Hematopoietic multipotent progenitor cell treated with erythropoietin and hydrocortisone succinate and interleukin-3 and kit ligand, for 8 days (in vitro differentiated cells): ENCODE measurements at regions not wholly inside any gene's neighbourhood (a gene's known extent, or its start where the extent isn't known, plus 50 kb on each side); places are given as distances from the start of the nearest gene placed in this dataset.
"Not testable (repeated sequence)": the region's sequence is repeated elsewhere in the genome, so short reads cannot be mapped to it uniquely, and the experiment has no call there.

Source experiments
- DNase-seq: peaks from one replicate; pipeline ENCODE4 v3.0.0-alpha.2; 2015

DNA sequence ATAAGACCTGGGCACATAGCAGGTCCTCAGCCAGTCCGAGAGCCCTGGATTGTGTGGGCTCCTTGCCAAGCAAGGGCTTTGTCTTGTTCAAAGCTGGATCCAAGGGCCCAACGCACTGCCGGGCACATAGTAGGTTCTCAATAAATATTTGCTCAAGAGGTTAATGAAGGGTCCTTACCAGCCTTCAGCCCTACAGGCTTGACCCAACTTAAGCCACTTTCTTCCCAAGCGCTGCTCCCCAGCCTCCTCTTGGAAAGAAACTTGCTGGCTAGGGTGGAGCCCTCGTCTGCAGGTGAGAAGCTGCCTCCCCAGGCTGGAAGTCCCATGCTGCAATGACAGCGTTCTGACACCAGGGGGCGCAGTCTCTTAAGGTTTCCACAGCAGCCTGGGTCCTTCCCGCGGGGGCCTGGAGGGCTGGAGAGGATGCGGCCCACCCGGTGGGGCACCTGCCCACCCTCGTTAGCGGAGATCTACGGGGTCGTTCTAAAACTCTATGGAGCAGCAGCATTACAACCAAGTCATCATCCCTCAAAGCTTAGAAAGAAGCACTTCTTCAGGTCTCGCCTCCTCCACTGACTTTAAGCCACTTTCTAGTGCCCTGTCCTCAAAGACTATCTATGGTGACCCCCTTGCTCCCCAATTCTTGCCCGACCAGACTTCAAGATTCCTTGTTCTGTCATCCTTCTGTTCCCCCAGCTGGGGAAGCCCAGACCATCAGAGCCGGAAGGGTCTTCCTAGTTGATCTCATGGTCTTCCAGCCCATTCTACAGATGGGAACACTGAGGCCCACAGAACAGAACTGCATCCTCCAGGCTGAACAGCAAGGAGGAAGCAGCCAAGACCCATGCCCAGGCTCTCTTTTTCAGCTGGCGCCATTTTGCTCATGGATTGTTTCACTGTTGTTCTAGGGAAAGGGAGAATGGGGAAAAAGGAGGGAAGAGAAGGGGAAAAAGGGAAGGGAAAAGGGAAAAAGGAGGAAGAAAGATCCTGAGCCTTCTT lies 115.4 kb downstream of the LHX2 start:
- peak; percentile 62 for DNase-seq

DNA sequence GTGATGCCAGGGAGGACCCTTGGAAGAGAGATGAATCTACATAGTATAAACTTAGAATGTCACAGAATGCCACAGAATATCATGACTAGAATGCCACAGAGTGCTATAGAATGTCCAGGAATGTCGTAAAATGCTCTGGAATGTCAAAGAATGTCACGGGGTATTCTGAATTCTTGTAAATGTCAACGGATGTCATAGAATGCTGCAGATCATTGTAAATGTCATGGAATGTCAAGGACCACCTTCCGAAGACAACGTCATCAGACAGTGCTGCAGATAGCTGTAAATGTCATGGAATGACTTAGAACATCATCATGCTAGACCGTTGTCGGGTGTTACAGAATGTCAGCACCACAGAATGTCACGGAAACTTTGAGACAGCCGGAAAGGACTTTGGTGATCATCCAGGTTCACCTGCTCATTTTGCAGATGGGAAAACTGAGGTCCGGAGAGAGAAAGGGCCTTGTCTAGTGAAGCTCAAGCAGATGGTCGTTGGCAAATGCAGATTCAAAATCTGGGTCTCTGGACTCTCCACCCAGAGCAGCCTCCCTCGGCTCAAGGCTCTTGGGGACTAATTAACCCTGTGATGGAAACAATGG lies 117.1 kb downstream of the LHX2 start:
- no peak for DNase-seq

DNA sequence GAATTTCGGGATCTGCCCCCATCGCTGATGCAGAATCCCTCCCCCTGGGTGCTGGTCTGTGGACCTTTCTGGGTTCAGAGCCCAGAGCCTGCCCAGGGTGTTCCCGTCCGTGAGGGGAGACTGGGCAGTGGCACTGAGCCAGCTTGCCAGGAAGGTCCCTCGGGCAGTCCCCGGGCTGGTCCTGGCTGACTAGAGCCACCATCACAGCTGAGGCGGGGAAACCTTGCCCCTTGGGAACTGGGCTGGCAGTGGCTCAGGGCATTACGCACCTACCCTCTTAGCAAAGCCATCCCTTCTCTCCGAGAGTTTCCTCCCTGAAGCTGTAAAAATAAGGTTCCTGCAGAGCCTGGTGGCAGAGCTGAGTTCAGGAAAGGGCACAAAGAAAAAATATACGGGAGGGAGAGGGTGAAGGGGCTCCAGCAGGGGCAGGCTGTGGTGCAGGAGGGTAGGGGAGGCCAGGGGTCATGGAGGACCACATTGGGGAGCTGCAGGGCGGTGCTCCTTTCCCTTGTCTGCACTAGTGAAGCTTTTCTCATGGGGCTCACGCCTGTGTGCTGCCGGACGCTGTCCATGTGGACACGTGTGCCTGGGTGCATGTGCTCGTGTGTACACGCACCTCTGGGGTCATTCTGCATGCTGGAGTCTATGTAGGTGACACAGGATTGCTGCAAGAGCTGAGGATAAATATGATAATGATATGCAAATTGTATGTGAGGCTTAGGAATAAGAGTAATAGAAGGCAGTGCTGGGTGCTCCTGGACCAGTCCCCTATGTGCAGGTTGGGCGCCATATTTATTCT lies 118.9 kb downstream of the LHX2 start:
- DNase-seq: no peak

DNA sequence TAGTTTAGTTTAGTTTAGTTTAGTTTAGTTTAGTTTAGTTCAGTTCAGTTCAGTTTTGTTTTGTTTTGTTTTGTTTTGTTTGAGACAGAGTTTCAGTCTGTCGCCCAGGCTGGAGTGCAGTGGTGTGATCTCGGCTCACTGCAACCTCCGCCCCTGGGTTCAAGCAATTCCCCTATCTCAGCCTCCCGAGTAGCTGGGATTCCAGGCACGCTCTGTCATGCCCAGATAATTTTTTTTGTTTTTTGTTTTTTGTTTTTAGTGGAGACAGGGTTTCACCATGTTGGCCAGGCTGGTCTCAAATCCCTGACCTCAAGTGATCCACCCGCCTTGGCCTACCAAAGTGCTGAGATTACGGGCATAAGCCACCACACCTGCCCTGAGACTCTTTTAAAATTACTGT lies 120.0 kb downstream of the LHX2 start:
- not testable (repeated sequence) for DNase-seq

DNA sequence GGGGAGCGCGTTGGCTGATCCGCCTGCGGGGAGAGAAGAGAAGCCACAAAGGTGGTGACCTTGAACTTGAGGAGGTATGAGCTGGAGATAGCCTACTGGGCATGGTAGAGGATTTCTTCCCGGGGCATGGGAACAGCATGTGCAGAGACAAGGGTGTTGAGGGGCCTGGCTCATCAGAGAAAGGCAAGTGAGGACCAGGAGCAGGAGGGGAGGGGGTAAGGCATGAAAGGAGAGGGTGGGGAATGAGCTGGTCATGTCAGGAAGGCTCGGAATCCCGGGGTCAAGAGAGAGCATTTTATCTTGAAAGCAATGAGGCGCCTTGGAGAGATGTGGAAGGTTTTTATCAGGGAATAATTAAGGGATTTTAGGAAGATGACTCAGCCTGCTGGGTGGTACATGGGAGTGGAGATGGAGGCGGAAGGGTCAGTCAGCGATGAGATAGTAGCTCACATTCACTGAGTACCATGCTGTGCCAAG lies 121.1 kb downstream of the LHX2 start:
- no peak for DNase-seq

DNA sequence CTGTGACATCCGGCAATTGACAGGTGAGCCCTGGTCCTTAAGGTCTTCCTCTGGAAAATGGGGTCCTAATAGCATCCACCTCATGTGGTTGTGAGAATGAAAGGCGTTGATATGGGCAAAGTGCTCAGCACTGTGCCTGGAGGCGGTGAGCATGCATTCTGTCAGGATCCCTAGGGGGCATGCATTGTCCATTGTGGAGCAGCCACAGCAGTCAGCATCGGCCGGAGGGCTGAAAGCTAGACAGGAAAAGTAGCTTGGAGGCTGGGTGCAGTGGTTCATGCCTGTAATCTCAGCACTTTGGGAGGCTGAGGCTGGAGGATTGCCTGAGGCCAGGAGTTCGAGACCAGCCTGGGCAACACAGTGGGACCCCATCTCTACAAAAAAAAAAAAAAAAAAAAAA lies 122.2 kb downstream of the LHX2 start:
- peak; percentile 41 for DNase-seq

DNA sequence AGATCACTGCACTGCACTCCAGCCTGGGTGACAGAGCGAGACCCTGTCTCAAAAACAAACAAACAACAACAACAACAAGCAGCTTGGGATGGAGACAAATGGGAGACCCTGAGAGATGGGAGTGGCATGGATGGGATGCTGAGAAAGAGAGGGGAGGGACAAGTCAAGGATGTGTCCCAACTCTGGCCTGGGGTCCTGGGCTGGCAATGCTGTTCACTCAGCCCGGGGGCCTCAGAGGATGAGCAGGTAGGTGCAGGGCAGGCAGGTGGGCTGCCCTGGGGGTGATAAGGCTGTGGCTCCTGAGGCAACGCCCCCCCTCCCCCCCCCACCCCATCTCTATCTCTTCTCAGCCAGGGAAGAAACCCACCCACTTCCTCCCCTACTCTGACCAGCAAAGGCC lies 123.0 kb downstream of the LHX2 start:
- no peak for DNase-seq

DNA sequence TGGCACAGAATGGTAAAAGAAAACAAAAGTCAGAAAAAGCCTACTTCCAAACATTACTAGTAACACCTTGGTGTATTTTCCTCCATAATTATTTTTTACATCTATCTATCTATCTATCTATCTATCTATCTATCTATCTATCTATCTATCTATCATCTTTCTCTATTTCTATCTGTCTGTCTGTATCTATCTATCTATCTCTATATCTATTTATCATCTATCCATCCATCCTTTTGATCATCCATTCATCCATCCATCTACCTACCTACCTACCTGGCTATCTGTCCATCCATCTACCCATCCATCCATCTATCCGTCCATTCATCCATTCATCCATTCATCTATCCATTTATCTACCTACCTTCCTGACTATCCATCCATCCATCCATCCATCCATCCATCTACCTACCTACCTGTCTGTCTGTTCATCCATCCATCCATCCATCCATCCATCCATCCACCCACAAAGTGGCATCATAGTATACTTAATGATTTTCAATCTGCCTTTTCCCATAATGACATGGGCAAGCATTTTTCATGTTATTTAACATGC lies 121.9 kb upstream of the NEK6 start:
- no peak for DNase-seq

DNA sequence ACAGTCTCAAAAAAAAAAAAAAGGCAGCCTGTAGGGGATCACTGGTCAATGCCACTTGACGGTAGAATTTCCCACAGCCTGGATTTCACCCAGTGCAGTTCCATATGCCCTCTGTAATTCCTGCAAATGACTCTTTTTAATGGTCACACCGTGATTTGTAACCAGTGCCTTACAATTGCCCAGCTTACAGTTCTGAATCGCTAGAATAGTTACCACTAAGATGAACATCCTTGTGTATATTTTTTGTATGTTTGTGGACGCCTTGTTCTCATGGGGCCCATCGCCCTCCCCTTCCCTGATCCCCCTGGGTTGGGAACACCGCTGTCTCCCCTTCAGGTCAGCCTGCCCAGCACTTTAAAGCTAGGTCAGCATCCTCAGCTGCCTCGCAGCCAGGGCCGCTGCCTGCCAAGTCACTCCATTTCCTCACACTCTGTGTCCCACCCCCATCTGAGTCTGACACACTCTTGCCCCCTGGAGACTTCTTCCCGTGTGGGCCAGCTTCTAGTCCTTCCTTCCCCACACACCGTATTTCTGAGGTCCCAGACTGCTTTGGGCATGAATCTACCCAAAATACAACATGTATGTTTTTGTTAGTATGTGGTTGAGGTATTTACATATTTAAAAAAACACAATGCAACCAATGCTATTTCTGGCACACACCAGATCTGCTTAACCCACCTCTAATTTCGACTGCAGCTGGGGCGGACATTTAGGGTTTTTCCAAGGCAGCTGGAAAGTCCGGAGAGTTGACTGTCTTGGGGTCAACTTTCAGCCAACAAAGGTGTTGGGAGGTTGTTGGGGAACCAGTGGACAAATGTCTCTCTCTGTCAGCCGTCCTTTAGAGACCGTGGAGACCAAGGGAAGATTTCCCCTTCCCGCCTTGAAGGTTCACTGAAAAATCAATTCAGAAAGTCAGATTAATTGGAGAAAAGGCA lies 120.5 kb upstream of the NEK6 start:
- DNase-seq: no peak

DNA sequence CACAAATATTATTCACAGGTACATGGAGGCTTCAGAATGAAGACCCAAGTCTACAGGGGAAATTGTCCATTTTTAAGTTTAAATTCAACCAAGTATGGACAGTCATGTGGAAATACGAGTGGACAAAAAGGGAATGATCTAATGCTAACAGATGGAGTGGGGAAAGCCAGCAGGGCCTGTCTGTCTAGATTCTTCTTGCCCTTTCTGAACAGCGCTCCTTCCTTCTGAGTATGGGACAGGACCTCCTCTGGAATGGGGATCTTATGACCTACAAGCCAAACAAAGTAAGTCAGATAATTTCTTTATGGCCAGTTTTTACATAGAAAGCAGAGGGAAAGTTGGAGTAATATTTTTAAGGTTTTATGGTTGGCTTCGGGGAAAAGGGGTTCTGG lies 119.8 kb upstream of the NEK6 start:
- no peak for DNase-seq

DNA sequence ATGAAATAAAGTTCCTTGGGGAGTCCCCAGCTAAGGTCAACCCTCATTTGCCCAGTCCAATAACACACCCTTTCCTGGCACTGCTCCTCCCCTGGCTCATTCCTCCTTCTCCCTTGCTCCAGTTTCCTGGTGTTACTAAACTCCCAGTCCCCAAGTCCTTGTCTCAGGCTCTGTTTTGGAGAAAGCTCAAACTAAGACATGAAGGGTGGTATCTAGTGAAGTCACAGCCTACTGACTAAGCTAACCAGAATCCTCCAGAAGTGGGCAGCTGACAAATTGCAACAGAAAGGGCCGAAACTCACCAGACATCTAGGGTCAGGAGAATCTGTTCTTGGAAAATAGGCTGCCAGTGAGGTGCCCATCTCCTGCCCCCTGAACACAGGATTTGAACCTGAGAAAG lies 118.7 kb upstream of the NEK6 start:
- DNase-seq: no peak

DNA sequence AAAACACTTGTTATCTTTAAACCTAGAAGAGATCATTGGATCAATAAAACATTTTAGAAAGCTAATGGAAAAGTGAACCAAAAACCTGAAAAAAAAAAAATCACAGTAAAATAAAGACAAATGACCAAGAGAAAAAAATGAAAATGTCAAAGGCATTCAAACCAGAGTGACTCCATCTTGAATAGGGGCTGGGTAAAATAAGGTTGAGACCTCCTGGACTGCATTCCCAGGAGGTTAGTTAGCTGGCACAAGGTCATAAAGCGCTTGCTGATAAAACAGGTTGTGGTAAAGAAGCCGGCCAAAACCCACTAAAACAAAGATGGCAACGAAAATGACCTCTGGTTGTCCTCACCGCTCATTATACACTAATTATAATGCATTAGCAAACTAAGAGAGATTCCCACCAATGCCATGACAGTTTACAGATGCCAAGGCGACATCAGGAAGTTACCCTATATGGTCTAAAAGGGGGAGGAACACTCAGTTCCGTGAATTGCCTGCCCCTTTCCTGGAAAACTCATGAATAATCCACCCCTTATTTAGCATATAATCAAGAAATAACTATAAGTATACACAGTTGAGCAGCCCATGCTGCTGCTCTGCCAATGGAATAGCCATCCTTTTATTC lies 116.7 kb upstream of the NEK6 start:
- DNase-seq: peak; percentile 24

DNA sequence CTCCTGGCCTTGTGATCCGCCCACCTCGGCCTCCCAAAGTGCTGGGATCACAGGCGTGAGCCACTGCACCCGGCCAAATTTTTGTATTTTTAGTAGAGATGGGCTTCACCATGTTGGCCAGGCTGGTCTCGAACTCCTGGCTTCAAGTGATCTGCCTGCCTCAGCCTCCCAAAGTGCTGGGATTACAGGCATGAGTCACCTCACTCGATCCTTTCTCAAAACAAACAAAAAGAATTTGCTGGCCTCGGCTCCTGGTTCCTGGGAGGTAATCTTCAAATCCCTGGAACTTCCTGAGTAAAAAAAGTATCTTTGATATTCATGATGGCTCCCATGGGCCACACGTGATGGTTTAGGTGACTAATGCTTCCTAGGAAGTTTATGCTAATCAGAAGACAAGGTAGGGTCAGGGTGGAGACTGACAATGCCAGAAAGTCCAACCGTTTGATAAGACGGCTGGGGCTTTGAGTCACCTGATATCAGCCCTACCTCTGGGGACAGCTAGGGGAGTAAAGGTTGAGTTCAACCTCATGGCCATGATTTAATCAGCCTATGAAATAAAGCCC lies 113.1 kb upstream of the NEK6 start:
- DNase-seq: not testable (repeated sequence)

DNA sequence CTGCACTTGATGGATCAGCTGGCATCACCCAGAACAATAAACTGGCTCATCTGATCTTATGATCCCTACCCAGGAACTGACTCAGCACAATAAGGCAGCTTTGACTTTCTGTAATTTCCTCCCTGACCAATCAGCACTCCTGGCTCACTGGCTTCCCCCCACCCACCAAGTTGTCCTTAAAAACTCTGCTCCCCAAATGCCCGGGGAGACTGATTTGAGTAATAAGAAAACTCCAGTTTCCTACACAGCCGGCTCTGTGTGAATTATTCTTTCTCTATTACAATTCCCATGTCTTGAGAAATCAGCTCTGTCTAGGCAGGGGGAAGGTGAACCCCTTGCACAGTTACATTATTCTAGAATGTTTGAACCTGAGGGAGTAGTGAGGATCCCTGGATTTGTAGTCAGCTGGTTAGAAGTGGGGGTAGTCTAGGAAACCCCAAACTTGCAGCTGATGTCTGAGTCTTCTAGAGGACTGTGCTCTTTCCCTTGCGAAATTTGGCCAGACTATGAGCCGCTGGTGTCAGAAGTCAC lies 111.7 kb upstream of the NEK6 start:
- DNase-seq: no peak

DNA sequence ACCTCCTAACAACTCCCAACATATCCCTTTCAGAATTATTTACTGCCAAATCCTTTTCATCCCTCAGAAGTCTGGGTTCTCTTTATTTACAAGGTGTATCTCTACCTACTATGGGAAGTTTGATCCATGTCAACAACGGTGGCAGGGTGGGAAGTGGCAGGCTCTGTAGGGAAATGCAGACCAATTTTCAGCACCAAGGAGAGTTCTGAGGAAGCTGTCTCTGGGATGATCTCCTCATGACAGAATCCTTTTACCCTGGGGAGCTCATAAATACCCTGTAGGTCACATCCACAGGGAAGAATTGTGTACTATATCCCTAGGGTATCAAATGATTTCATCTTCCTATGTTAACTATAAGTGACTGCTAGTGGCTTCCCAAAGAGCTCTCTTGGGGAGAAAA lies 107.8 kb upstream of the NEK6 start:
- DNase-seq: no peak

DNA sequence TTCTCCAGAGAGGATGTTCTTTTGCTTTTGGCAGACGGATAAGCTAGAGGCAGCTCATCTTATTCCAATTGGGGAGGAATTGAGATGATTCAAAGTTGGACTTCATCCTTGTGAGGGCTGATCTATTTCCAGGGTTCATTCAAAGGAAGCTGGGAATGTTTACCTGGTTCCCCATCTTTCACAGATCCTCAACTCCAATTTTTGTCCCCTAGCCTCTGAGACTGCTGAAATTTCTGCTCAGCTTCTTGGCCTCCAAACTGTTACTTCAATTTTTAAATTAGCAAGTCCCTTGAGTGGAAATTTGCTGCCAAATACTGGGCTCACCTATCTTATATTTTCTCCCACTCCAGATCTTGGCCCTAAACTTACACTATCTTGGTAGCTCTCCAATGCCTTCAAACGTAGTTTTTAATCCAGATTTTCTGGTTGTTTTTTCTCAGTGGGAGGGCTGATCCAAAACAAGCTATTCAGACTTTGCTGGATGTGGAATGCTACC lies 93.9 kb upstream of the NEK6 start:
- DNase-seq: no peak

DNA sequence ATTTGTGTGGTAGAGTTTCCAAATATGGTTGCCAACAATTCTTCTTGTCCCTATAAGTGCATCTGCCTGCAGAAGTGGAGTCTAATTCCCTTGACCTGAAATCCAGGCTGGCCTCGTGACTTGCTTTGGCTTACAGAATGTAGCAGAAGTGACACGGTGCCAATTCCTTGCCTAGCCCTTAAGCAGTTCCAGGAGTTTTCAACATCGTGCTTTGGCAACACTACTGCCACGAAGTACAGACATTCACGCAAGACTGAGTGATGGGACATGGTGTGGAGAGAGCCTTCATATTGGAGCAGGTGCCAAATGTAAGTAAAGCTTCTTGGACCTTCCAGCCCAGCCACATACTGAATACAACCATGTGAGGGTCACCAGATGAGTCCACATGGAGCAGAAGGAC lies 92.9 kb upstream of the NEK6 start:
- no peak for DNase-seq

DNA sequence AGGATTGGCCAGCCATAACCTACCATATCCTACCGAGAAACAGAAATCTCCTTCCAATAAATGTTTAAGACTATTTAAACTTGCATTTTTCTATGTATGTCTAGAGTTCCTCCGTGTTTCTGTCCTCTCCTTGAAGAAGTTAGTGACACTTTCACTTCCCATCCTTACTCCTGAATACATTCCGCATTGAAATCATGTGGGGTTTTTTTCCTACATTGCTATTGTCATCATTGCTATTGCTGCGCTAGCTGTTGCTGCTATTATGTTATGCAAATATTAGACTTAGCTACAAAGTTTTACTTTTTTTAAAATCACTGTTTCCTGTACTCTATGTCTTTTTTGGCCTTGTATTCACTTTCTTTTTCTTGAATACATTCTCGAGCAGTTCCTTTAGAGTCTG lies 83.3 kb upstream of the NEK6 start:
- no peak for DNase-seq

DNA sequence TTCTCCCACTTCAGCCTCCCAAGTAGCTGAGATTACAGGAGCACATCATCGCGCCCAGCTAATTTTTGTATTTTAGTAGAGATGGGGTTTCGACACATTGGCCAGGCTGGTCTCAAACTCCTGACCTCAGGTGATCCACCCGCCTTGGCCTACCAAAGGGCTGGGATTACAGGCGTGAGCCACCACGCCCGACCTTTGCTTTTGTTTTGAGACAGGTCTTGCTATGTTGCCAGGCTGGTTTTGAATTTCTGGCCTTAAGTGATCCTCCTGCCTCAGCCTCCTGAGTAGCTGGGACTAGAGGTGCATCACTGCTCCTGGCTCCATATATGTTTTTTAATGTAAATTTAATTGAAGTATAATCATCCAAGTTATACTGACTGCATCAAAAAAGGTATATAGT lies 80.2 kb upstream of the NEK6 start:
- DNase-seq: not testable (repeated sequence)

DNA sequence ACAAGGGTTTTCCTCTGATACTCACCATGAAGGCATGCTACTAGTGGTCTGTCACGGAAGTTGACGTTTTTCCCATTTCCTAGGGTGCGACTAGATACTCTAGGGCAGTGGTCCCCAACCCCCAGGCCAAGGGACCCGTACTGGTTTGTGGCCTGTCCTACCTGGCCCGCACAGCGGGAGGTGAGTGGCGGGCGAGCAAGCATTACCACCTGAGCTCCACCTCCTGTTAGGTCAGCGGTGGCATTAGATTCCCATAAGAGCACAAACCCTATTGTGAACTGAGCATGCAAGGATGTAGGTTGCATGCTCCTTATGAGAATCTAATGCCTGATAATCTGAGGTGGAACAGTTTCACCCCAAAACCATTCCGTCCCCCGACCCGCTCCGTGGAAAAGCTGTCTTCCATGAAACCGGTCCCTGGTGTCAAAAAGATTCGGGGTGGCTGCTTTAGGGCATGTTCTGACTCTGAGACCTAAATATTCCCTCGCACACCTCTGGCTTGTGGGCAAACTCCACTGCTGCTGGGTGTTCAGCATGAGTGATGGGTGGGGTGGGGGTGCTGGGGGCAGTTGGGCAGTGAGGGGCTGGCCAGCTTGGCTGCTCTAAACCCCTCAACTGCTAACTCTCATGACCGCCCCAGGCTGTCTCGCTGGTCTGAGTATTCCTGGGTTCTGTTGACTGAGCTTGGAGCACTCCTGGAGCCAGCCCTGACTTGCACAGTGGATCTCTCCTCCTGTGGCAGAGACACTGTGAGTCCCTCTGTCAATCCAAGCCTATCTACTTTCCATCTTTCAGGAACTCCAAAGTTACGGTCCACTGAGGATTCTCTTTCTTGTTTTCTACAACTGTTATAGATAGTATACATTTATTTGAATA lies 78.3 kb upstream of the NEK6 start:
- DNase-seq: no peak
